ENCODE measurements at regions not wholly inside any gene's neighbourhood (a gene's known extent, or its start where the extent isn't known, plus 50 kb on each side); places are given as distances from the start of the nearest gene placed in this dataset.

DNA sequence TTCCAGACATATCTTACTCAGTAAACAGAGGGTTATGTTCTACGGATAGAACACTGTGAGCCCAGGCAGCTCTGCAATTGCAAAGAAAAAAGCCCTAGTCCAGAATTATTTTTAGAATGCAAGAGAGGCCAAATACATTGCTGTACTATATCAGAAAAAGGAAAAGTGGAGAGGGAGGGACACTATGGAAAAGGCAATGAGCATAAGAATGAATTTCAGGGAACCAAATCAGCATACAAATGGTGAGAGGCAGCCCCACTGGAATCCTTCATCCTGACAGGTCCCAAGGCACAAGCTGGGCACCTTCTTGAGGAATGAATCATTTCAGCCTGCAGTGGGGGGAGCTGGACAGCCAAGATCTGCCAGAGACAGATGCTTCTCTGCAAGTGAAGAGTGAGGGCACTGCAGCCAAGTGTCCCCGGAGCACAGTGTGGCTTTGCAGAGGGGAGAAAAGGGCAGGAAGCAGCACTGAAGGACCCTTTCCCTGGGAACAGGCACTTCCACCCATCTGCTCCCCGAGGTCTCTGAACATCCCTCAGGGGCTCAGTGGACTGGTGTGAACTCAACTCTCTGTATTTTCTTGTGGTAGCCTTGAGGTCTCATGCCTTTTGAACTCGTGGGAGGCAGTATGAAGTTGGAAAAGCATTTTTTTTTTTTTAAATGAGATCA lies 115.6 kb downstream of the XCL2 start:
- DNase-seq: no peak
- no peak overlapping the region for H3K27ac ChIP-seq (ENCODE audit: insufficient read depth, low read length, poor library complexity, severe bottlenecking)
- no peak overlapping the region for H3K4me3 ChIP-seq (ENCODE audit: insufficient read depth, low read depth, low read length, poor library complexity, severe bottlenecking)
- H3K36me3 ChIP-seq (ENCODE audit: control insufficient read depth, insufficient read depth, low read length): no peaks in the 10 kb centered on the region
- H3K27me3 ChIP-seq (replicated peaks; ENCODE audit: control insufficient read depth, insufficient read depth, low read length, poor library complexity, severe bottlenecking): no peaks in the 10 kb centered on the region
- H3K4me1 ChIP-seq (ENCODE audit: control insufficient read depth, insufficient read depth, low read length, poor library complexity, severe bottlenecking): no peaks in the 10 kb centered on the region
- no peaks in the 10 kb centered on the region for H3K9me3 ChIP-seq (ENCODE audit: control insufficient read depth, low read length)

DNA sequence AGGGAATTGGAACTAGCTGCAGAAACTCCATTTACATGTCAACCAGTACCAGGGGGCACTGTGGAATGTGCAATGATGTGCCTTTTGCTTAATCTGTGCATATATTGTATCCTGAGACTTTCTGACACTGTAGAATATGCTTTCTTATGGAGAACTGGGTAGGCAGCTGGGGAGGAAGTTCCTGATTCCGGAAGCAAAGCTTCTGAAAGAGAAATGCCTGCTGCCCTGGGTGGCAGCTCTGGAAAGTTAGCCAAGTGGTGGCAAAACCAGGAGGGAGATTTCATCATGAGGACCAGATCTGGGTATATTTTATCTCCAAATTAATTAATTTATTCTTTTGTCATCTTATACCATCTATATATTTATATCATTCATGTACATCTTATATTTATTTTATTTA lies 116.7 kb downstream of the XCL2 start:
- Histone ChIP-seq H3K27ac (ENCODE audit: insufficient read depth, low read length, poor library complexity, severe bottlenecking) (no peak overlapping the region), H3K4me1 (ENCODE audit: control insufficient read depth, insufficient read depth, low read length, poor library complexity, severe bottlenecking) (peaks cover 5% of the 10 kb centered on the region), H3K4me3 (ENCODE audit: insufficient read depth, low read depth, low read length, poor library complexity, severe bottlenecking) (no peak overlapping the region), H3K27me3 (replicated peaks; ENCODE audit: control insufficient read depth, insufficient read depth, low read length, poor library complexity, severe bottlenecking) (no peaks in the 10 kb centered on the region), H3K9me3 (ENCODE audit: control insufficient read depth, low read length) (no peaks in the 10 kb centered on the region), H3K36me3 (ENCODE audit: control insufficient read depth, insufficient read depth, low read length) (no peaks in the 10 kb centered on the region)
- DNase-seq: no peak

GRCh38 chr1:168424281-168424680 lies 119.5 kb downstream of the XCL2 start:
- DNase-seq: no peak
- Histone ChIP-seq H3K9me3 (ENCODE audit: control insufficient read depth, low read length) (no peaks in the 10 kb centered on the region), H3K27ac (ENCODE audit: insufficient read depth, low read length, poor library complexity, severe bottlenecking) (no peak overlapping the region), H3K4me1 (ENCODE audit: control insufficient read depth, insufficient read depth, low read length, poor library complexity, severe bottlenecking) (peaks cover 6% of the 10 kb centered on the region), H3K36me3 (ENCODE audit: control insufficient read depth, insufficient read depth, low read length) (no peaks in the 10 kb centered on the region), H3K27me3 (replicated peaks; ENCODE audit: control insufficient read depth, insufficient read depth, low read length, poor library complexity, severe bottlenecking) (no peaks in the 10 kb centered on the region), H3K4me3 (ENCODE audit: insufficient read depth, low read depth, low read length, poor library complexity, severe bottlenecking) (no peak overlapping the region)

GRCh38 chr1:168422203-168422847 lies 121.5 kb downstream of the XCL2 start:
- Histone ChIP-seq H3K4me3 (ENCODE audit: insufficient read depth, low read depth, low read length, poor library complexity, severe bottlenecking) (no peak overlapping the region), H3K9me3 (ENCODE audit: control insufficient read depth, low read length) (no peaks in the 10 kb centered on the region), H3K27ac (ENCODE audit: insufficient read depth, low read length, poor library complexity, severe bottlenecking) (peak overlapping the region; percentile 61), H3K36me3 (ENCODE audit: control insufficient read depth, insufficient read depth, low read length) (no peaks in the 10 kb centered on the region), H3K4me1 (ENCODE audit: control insufficient read depth, insufficient read depth, low read length, poor library complexity, severe bottlenecking) (peaks cover 6% of the 10 kb centered on the region), H3K27me3 (replicated peaks; ENCODE audit: control insufficient read depth, insufficient read depth, low read length, poor library complexity, severe bottlenecking) (no peaks in the 10 kb centered on the region)
- no peak for DNase-seq

- Histone ChIP-seq H3K27ac (ENCODE audit: insufficient read depth, low read length, poor library complexity, severe bottlenecking) (peak overlapping the region; percentile 61), H3K4me1 (ENCODE audit: control insufficient read depth, insufficient read depth, low read length, poor library complexity, severe bottlenecking) (peaks cover 6% of the 10 kb centered on the region), H3K4me3 (ENCODE audit: insufficient read depth, low read depth, low read length, poor library complexity, severe bottlenecking) (no peak overlapping the region), H3K9me3 (ENCODE audit: control insufficient read depth, low read length) (no peaks in the 10 kb centered on the region), H3K27me3 (replicated peaks; ENCODE audit: control insufficient read depth, insufficient read depth, low read length, poor library complexity, severe bottlenecking) (no peaks in the 10 kb centered on the region), H3K36me3 (ENCODE audit: control insufficient read depth, insufficient read depth, low read length) (no peaks in the 10 kb centered on the region)
- no peak for DNase-seq
These were observed 122.3 kb downstream of the XCL2 start for GRCh38 chr1:168421399-168422004.

GRCh38 chr1:168420177-168420576 lies 123.6 kb downstream of the XCL2 start:
- no peak for DNase-seq
- Histone ChIP-seq H3K36me3 (ENCODE audit: control insufficient read depth, insufficient read depth, low read length) (no peaks in the 10 kb centered on the region), H3K4me3 (ENCODE audit: insufficient read depth, low read depth, low read length, poor library complexity, severe bottlenecking) (no peak overlapping the region), H3K27me3 (replicated peaks; ENCODE audit: control insufficient read depth, insufficient read depth, low read length, poor library complexity, severe bottlenecking) (no peaks in the 10 kb centered on the region), H3K27ac (ENCODE audit: insufficient read depth, low read length, poor library complexity, severe bottlenecking) (peak overlapping the region; percentile 61), H3K9me3 (ENCODE audit: control insufficient read depth, low read length) (no peaks in the 10 kb centered on the region), H3K4me1 (ENCODE audit: control insufficient read depth, insufficient read depth, low read length, poor library complexity, severe bottlenecking) (peaks cover 6% of the 10 kb centered on the region)

- peak overlapping the region; percentile 61 for H3K27ac ChIP-seq (ENCODE audit: insufficient read depth, low read length, poor library complexity, severe bottlenecking)
- H3K27me3 ChIP-seq (replicated peaks; ENCODE audit: control insufficient read depth, insufficient read depth, low read length, poor library complexity, severe bottlenecking): no peaks in the 10 kb centered on the region
- DNase-seq: no peak
- H3K9me3 ChIP-seq (ENCODE audit: control insufficient read depth, low read length): no peaks in the 10 kb centered on the region
- H3K4me1 ChIP-seq (ENCODE audit: control insufficient read depth, insufficient read depth, low read length, poor library complexity, severe bottlenecking): peaks cover 6% of the 10 kb centered on the region
- no peaks in the 10 kb centered on the region for H3K36me3 ChIP-seq (ENCODE audit: control insufficient read depth, insufficient read depth, low read length)
- no peak overlapping the region for H3K4me3 ChIP-seq (ENCODE audit: insufficient read depth, low read depth, low read length, poor library complexity, severe bottlenecking)
These were observed 124.1 kb downstream of the XCL2 start for GRCh38 chr1:168419736-168420135.

DNA sequence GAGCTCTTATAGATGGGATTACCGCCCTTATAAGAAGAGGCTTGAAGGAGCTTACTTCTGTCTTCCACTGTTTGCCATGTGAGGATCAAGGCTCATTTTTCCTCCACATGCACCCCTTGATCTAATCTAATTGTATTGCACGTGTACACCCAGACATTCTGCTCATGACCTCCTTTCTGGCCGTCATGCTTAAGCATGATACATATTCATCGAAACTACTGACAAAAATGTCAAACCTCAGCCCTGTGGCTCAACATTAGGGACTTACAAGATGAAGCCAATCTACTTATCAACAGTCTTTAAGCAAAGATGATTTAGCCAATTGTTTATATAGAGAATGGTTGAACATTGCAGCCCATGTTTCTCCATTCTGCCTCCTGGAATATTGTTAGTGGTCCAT lies 127.6 kb downstream of the XCL2 start:
- Histone ChIP-seq H3K27me3 (replicated peaks; ENCODE audit: control insufficient read depth, insufficient read depth, low read length, poor library complexity, severe bottlenecking) (no peaks in the 10 kb centered on the region), H3K4me3 (ENCODE audit: insufficient read depth, low read depth, low read length, poor library complexity, severe bottlenecking) (no peak overlapping the region), H3K4me1 (ENCODE audit: control insufficient read depth, insufficient read depth, low read length, poor library complexity, severe bottlenecking) (no peaks in the 10 kb centered on the region), H3K27ac (ENCODE audit: insufficient read depth, low read length, poor library complexity, severe bottlenecking) (no peak overlapping the region), H3K36me3 (ENCODE audit: control insufficient read depth, insufficient read depth, low read length) (no peaks in the 10 kb centered on the region), H3K9me3 (ENCODE audit: control insufficient read depth, low read length) (no peaks in the 10 kb centered on the region)
- DNase-seq: no peak

DNA sequence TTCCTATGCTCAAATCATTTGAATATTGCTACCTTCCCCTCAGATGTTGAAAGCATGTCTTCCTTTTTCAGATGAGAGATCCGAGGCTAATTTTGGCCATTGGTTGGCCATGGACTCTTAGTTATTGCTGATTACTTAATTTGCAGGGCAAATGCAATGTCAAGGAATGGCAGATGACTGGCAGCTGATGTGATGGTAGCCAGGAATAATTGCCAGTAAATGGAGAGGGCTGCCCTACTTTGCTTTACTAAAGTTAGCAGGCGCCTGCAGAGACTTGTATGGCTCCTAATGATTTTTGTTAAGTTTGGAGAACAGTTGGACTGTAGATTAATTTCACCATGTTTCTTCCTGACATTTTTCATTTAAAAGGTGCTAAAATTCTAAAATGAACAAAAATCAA lies 128.9 kb downstream of the XCL2 start:
- Histone ChIP-seq H3K27ac (ENCODE audit: insufficient read depth, low read length, poor library complexity, severe bottlenecking) (no peak overlapping the region), H3K36me3 (ENCODE audit: control insufficient read depth, insufficient read depth, low read length) (no peaks in the 10 kb centered on the region), H3K27me3 (replicated peaks; ENCODE audit: control insufficient read depth, insufficient read depth, low read length, poor library complexity, severe bottlenecking) (no peaks in the 10 kb centered on the region), H3K4me1 (ENCODE audit: control insufficient read depth, insufficient read depth, low read length, poor library complexity, severe bottlenecking) (no peaks in the 10 kb centered on the region), H3K9me3 (ENCODE audit: control insufficient read depth, low read length) (no peaks in the 10 kb centered on the region), H3K4me3 (ENCODE audit: insufficient read depth, low read depth, low read length, poor library complexity, severe bottlenecking) (no peak overlapping the region)
- no peak for DNase-seq

DNA sequence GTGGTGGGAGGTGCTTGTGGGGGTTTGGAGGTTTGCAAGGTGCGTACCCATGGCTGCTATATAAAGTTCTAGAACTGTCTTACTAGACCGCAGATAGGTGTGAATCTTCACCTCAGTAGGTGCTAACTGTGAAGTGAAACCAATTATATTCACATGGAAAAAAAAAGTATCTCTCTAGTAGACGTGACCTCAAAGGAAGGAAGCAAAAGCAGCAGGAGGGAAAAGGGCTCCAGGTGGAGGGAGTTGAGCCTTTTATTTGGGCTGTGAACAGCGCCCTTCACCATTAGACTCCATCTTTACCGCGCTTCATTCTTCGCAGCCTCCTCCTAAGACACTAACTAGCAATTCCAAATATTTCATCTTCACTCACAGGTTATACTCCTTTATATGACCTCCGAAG lies 129.8 kb downstream of the TBX19 start:
- Histone ChIP-seq H3K36me3 (ENCODE audit: control insufficient read depth, insufficient read depth, low read length) (no peaks in the 10 kb centered on the region), H3K4me1 (ENCODE audit: control insufficient read depth, insufficient read depth, low read length, poor library complexity, severe bottlenecking) (peaks cover 3% of the 10 kb centered on the region), H3K27ac (ENCODE audit: insufficient read depth, low read length, poor library complexity, severe bottlenecking) (no peak overlapping the region), H3K4me3 (ENCODE audit: insufficient read depth, low read depth, low read length, poor library complexity, severe bottlenecking) (no peak overlapping the region), H3K9me3 (ENCODE audit: control insufficient read depth, low read length) (no peaks in the 10 kb centered on the region), H3K27me3 (replicated peaks; ENCODE audit: control insufficient read depth, insufficient read depth, low read length, poor library complexity, severe bottlenecking) (no peaks in the 10 kb centered on the region)
- DNase-seq: no peak
